ENCODE measurements at regions not wholly inside any gene's neighbourhood (a gene's known extent, or its start where the extent isn't known, plus 50 kb on each side); places are given as distances from the start of the nearest gene placed in this dataset.

DNA sequence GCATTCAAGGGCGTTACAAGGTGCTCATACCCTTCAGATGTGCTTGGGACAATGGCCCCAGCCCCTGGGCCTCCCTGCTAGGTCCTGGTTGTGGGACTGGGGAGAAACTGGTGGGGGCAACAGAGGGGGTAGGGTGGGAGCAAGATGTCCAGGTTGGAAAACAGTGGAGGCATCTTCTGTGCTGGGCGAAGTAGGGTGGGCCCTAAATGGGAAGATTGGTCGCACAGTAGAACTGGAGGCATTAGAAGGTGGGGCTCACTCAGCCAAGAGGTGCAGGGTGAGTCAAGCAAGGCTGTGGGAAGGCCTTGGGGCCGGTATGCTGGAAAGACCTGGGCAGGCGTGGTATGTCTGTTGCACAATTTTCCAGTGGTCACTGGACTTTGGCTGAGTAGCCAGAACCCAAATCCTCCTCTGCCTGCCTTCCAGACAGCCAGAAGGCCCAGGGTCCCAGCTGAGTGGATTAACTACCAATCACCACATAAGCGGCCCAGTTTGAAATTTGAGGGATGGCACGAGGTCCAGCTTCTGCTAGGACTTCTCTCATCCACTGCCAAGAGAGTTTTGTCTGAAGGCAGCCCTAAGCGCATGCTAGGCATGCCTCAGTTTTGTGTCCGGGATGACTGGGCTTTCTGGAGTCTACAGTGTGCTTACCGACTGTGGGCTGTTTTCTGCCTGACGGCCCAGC is 74.5 kb downstream of the LSM3 start:
- Histone ChIP-seq H2BK5ac (ENCODE audit: low read depth, low read length, poor library complexity, severe bottlenecking) (no peak overlapping the region), H3K36me3 (ENCODE audit: control insufficient read depth, insufficient read depth, low read length) (no peaks in the 10 kb centered on the region), H3K14ac (replicated peaks; ENCODE audit: low read depth, low read length) (no peak overlapping the region), H3K27ac (ENCODE audit: insufficient read depth, low read length) (no peak overlapping the region), H3K4me1 (ENCODE audit: control insufficient read depth, insufficient read depth, low read length) (peaks cover 7% of the 10 kb centered on the region; the same call in 1 of the 2 replicates), H3K9ac (ENCODE audit: low read depth, low read length) (no peak overlapping the region), H4K5ac (ENCODE audit: low read depth, low read length) (no peak overlapping the region), H2AFZ (replicated peaks; ENCODE audit: low read length, poor library complexity) (peak overlapping the region; percentile 13), H3K4ac (ENCODE audit: low read depth, low read length) (peak overlapping the region; percentile 60), H4K8ac (ENCODE audit: low read depth in 2 of 2, low read length in 2 of 2) (no peak overlapping the region), H3K9me1 (ENCODE audit: insufficient read depth, low read length) (peaks cover 17% of the 10 kb centered on the region; the same call in 1 of the 2 replicates), H4K91ac (ENCODE audit: insufficient read depth, low read depth, low read length) (peak overlapping the region; percentile 66), H3K56ac (ENCODE audit: extremely low read depth, insufficient read depth, low read length) (no peak overlapping the region), H3K4me2 (ENCODE audit: low read depth, low read length) (no peak overlapping the region), H2BK15ac (ENCODE audit: low read depth, low read length) (peak overlapping the region; percentile 25; the same call in 2 of the 3 replicates), H2BK120ac (ENCODE audit: low read depth, low read length) (peak overlapping the region; percentile 85), H2AK9ac (replicated peaks; ENCODE audit: low read depth, low read length, poor library complexity) (no peak overlapping the region), H4K20me1 (ENCODE audit: insufficient read depth, low read length) (no peaks in the 10 kb centered on the region), H3K9me3 (ENCODE audit: control insufficient read depth, insufficient read depth, low read length) (no peaks in the 10 kb centered on the region), H3K23ac (ENCODE audit: low read depth, low read length) (peak overlapping the region; percentile 15; the same call in 1 of the 2 replicates), H3K18ac (ENCODE audit: low read depth, low read length) (peak overlapping the region; percentile 56), H2AK5ac (ENCODE audit: low read depth, low read length) (peak overlapping the region; percentile 29; the same call in 1 of the 2 replicates), H2BK20ac (ENCODE audit: low read depth, low read length) (peak overlapping the region; percentile 15; the same call in 1 of the 2 replicates), H3K4me3 (ENCODE audit: insufficient read depth, low read depth, low read length) (no peak overlapping the region), H3K27me3 (ENCODE audit: control insufficient read depth, insufficient read depth, low read length) (no peaks in the 10 kb centered on the region), H3K79me1 (ENCODE audit: low read depth in 1 of 2, low read length in 2 of 2) (no peaks in the 10 kb centered on the region)
- no TSS peak for BruUV-seq (replicated peaks)
- DNase-seq (peak; percentile 41), ATAC-seq (ENCODE audit: low read depth) (peak; percentile 48)
- in situ Hi-C loops (cut with MboI; ENCODE audit: low sequenced_read_pairs), result no loop called here
- intact Hi-C loops (cut with micrococcal nuclease), result no loop called here
- TF ChIP-seq CEBPB (IDR thresholded peaks at IDR 0.05; ENCODE audit: low read depth, low read length), result peak; percentile 89
- no peak for TF ChIP-seq FOS (IDR thresholded peaks at IDR 0.05; ENCODE audit: low read depth, low read length)
- ChIA-PET CTCF (no interaction called here), POLR2A (ENCODE audit: unreplicated experiment) (no interaction called here)
- 98% methylated on average over 6 of the region's 11 CpGs; no CpG with 5 or more reads in 1 of the 2 experiments for WGBS, 2 experiments (ENCODE audit: extremely low coverage in 2 of 2, insufficient read length in 1 of 2)
- dilution Hi-C loops (cut with HindIII; ENCODE audit: low sequenced_read_pairs, unreplicated experiment), result no loop called here
